Motor neuron (in vitro differentiated cells): ENCODE measurements at regions not wholly inside any gene's neighbourhood (a gene's known extent, or its start where the extent isn't known, plus 50 kb on each side); places are given as distances from the start of the nearest gene placed in this dataset.
"Not testable (repeated sequence)": the region's sequence is repeated elsewhere in the genome, so short reads cannot be mapped to it uniquely, and the experiment has no call there.

Experiments
- ATAC-seq, 8 experiments: fragments of 200-7000 bp; cut with Tn5 transposase; replicated peaks in 6 of 8; 2 replicates each; pipeline ENCODE4 v1.8.0; 2021; ENCODE audit warnings: mild to moderate bottlenecking in 8 of 8, moderate library complexity in 8 of 8
- H3K27ac ChIP-seq, 2 donors: fragments of 250-450 bp; sonication (Bioruptor Pico); 2 replicates each; pipeline ENCODE4 v1.9.0; 2021; ENCODE audit warnings: antibody characterized with exemption in 2 of 2, mild to moderate bottlenecking in 2 of 2, moderate library complexity in 1 of 2
- H3K4me1 ChIP-seq, 2 donors: fragments of 250-450 bp; sonication (Bioruptor Pico); replicated peaks in 1 of 2; 2 replicates each; pipeline ENCODE4 v1.6.1; 2021; ENCODE audit warnings: antibody characterized with exemption in 2 of 2, mild to moderate bottlenecking in 2 of 2, moderate library complexity in 1 of 2
- H3K4me3 ChIP-seq, 5 donors: fragments of 250-450 bp; sonication (Bioruptor Pico); 2 replicates each; pipeline ENCODE4 v1.9.0; 2021; ENCODE audit warnings: antibody characterized with exemption in 5 of 5, mild to moderate bottlenecking in 5 of 5, moderate library complexity in 4 of 5
- WGBS, 10 experiments: fragments of 450-650 bp; shearing (Covaris generic); methylation state at CpG; one replicate each; pipeline ENCODE4 v1.0.0; 2022; 5-methylcytosine and 5-hydroxymethylcytosine counted together
- in situ Hi-C, 9 experiments: fragments of 400-800 bp; cut with MboI; loops; one replicate each; pipeline ENCODE4 v1.15.0; 2021; ENCODE audit warnings: low sequenced_read_pairs in 9 of 9, low pct_unique_long_range_greater_than_20kb in 2 of 9; ENCODE audit not compliant: unreplicated experiment in 9 of 9

GRCh38 chr6:105550955-105551620 is 148.2 kb upstream of the PREP start:
- no peaks in the 10 kb centered on the region for H3K4me1 ChIP-seq
- ATAC-seq = no peak
- H3K4me3 ChIP-seq = no peak overlapping the region
- in situ Hi-C loops = no loop called here
- no peak overlapping the region for H3K27ac ChIP-seq
- WGBS, 10 experiments = 39 to 100% (median 84%) methylated on average over 1 to 5 of the region's 5 CpGs

GRCh38 chr6:105546754-105547153 is 143.9 kb upstream of the PREP start:
- Histone ChIP-seq H3K27ac (no peak overlapping the region), H3K4me1 (no peaks in the 10 kb centered on the region), H3K4me3 (no peak overlapping the region)
- ATAC-seq = peak in 2 of 8 experiments; percentile 46 to 52
- 17 to 88% (median 64%) methylated on average over 1 to 2 of the region's 2 CpGs; no CpG with 5 or more reads in 1 of the 10 experiments for WGBS, 10 experiments
- in situ Hi-C loops = no loop called here

DNA sequence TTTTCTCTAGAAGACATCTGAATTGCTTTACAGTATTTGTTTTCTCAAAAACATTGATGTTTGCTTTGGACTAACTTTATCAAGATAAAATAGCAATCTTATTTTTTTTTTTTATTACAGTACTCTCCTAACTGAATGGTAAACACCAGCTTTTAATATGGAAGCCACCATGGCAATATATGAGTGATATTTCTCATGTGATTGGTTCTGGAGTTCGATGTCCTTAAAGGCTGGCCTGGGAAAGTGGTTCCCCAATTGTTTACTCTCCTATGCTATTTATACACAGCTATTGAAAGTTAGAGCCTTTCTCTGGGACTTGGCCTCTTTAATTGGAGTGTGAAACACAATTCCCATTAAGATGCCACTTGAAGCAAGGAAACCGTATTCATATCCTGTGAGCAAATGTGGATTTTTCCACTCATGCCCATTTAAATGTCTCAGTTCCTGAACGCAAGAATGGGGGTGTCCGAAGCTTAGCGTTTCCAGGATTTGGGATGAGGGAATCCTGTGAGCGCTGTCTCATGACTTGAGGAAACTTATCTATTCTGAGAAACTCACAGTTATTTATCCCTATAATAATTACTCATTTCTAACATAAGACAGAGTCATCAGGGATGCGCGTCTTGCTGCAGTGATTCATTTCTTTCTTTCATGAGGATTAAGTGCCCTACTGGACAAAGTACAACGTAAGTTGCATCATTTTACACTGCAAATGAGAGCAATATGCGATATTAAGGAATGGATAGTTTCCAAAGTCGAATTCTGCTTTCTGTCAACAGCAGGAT is 143.3 kb upstream of the PREP start:
- Histone ChIP-seq H3K27ac (no peak overlapping the region), H3K4me1 (no peaks in the 10 kb centered on the region), H3K4me3 (no peak overlapping the region)
- in situ Hi-C loops = no loop called here
- peak in 6 of 8 experiments; percentile 25 to 98 (median 76) for ATAC-seq
- WGBS, 10 experiments = 9 to 96% (median 76%) methylated on average over 2 to 11 of the region's 11 CpGs

DNA sequence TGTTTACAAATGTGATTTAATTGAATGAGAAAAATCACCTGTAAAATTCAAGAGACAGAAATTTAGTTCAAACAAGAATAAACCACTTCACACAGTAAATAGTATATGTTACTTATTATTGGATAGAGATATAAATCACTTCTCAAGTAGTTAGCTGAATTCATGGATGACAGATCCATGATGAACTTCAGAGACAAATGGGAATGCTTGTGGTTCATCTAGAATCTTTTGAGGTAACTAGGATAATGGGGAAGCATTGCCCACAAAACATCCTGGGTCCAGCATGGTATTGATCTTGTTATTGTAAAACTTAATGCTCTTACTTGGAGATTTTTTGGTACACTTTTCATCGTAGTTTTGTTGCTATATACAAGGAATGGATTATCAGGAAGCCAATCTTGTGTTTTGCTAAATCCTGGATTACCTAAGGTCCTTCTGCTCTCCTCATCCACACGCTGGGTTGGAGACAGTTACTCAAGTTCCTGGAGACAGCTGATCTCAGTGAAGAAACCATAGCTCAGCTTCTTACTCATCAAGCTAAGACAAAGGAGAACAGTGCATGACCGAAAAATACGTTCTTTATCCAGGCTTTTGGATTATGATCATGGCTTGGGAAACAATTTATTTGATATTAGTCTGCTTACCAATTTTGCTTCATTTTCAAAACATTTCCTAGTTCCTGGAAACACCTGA is 142.5 kb upstream of the PREP start:
- Histone ChIP-seq H3K4me1 (no peaks in the 10 kb centered on the region), H3K4me3 (no peak overlapping the region), H3K27ac (no peak overlapping the region)
- 34 to 100% (median 86%) methylated on average over 2 to 4 of the region's 4 CpGs for WGBS, 10 experiments
- in situ Hi-C loops = no loop called here
- no peak for ATAC-seq

- no peaks in the 10 kb centered on the region for H3K4me1 ChIP-seq
- in situ Hi-C loops = no loop called here
- WGBS, 10 experiments = 84 to 100% (median 98%) methylated on average over 2 to 5 of the region's 5 CpGs
- H3K27ac ChIP-seq = no peak overlapping the region
- H3K4me3 ChIP-seq = no peak overlapping the region
- ATAC-seq = no peak
Observed at GRCh38 chr6:105539911-105540310, 137.0 kb upstream of the PREP start.

DNA sequence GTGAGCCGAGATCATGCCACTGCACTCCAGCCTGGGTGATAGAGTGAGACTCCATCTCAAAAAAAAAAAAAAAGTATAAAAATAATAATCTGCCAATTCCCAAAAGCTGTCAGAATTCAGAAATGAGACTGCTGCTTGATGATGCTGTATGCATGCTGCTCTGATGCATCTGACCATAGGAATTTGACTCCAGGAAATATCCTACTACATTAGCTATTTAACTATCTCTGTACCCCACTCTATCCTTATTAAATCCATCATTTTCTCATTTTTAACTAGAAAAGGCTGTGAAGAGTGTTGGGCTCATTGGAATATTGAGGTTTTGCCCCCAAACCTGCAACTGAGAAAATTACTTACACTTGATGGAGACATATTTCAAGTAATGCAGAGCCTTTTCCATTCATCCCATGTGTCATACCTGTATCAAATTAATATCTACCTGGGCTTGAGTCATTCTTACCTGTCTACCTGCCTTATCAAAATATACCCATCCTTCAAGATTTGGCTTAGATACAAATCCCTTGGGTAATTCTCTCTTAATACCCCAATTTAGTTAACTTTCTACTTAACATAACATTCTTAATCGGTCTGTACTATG is 135.2 kb upstream of the PREP start:
- H3K27ac ChIP-seq = no peak overlapping the region
- 29 to 100% (median 94%) methylated on average over 1 to 2 of the region's 2 CpGs; no CpG with 5 or more reads in 3 of the 10 experiments for WGBS, 10 experiments
- no peak overlapping the region for H3K4me3 ChIP-seq
- H3K4me1 ChIP-seq = no peaks in the 10 kb centered on the region
- in situ Hi-C loops = no loop called here
- ATAC-seq = no peak

DNA sequence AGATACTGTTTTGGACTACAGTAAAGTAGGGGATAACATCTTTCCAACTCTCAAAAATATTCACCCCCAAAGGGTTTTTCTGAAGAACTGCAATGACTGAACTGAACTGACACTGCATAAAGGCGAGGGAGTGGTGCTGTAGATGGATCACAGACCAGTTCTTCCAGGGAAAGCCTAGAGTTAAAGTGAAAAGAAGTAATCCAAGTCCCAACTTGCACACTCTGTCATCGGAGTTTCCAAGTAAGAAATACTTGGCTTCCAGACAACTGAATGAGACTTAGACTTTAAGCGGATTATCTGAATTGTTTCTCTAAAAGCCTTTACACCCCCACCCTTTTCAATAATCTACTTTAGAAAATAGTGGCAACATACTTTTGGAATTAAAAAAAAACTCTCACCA is 134.1 kb upstream of the PREP start:
- Histone ChIP-seq H3K4me1 (no peaks in the 10 kb centered on the region), H3K27ac (no peak overlapping the region), H3K4me3 (no peak overlapping the region)
- in situ Hi-C loops = no loop called here
- ATAC-seq = no peak
- WGBS, 10 experiments = 33 to 94% (median 83%) methylated on average over 1 to 3 of the region's 3 CpGs; no CpG with 5 or more reads in 1 of the 10 experiments

- 20 to 100% (median 90%) methylated on average over 1 to 3 of the region's 3 CpGs; no CpG with 5 or more reads in 2 of the 10 experiments for WGBS, 10 experiments
- in situ Hi-C loops = no loop called here
Observed at GRCh38 chr6:105533301-105533700, 130.4 kb upstream of the PREP start.

GRCh38 chr6:105526225-105526872 is 123.5 kb upstream of the PREP start:
- H3K4me3 ChIP-seq = no peak overlapping the region
- no peaks in the 10 kb centered on the region for H3K4me1 ChIP-seq
- in situ Hi-C loops = no loop called here
- WGBS, 10 experiments = 0 to 100% (median 81%) methylated on average over 1 to 2 of the region's 2 CpGs; no CpG with 5 or more reads in 6 of the 10 experiments
- ATAC-seq = peak in 2 of 8 experiments; percentile 32 to 42
- no peak overlapping the region for H3K27ac ChIP-seq

More at GRCh38 chr6:105533301-105533700, 130.4 kb upstream of the PREP start:
- Histone ChIP-seq H3K4me3 (no peak overlapping the region), H3K4me1 (no peaks in the 10 kb centered on the region), H3K27ac (no peak overlapping the region)
- peak in 1 of 8 experiments; percentile 55 for ATAC-seq

- H3K27ac ChIP-seq = no peak overlapping the region
- 59 to 100% (median 89%) methylated on average over 1 to 3 of the region's 3 CpGs; no CpG with 5 or more reads in 3 of the 10 experiments for WGBS, 10 experiments
- no peak for ATAC-seq
- H3K4me3 ChIP-seq = no peak overlapping the region
- no peaks in the 10 kb centered on the region for H3K4me1 ChIP-seq
- in situ Hi-C loops = no loop called here
Observed at GRCh38 chr6:105522626-105523322, 119.9 kb upstream of the PREP start.

DNA sequence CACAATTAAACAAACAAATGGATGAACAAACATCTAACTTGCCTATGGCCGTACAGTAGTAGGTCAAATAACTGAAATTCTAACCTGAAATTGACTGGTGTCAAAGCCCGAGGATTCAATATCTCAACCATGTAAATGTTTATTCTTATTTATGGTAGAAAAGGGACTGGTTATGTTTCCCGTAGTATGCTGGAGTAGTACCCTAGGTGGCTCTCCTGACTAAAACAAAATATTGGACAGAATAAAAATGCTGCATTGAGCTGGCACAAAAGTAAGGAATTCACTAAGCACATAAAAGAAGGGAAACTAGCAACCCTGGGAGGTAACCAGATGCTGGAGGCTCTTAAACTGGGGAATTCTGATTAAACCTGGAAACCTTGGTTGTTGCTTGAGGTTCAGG is 117.1 kb upstream of the PREP start:
- in situ Hi-C loops = no loop called here
- 40 to 94% (median 86%) methylated on average over 1 to 3 of the region's 3 CpGs; no CpG with 5 or more reads in 1 of the 10 experiments for WGBS, 10 experiments
- no peaks in the 10 kb centered on the region for H3K4me1 ChIP-seq
- H3K4me3 ChIP-seq = no peak overlapping the region
- no peak overlapping the region for H3K27ac ChIP-seq
- ATAC-seq = no peak

GRCh38 chr6:105518993-105519392 is 116.1 kb upstream of the PREP start:
- in situ Hi-C loops, H3K4me3 ChIP-seq, H3K4me1 ChIP-seq, ATAC-seq, H3K27ac ChIP-seq: not testable (repeated sequence)
- 38 to 100% (median 75%) methylated on average over 1 to 2 of the region's 4 CpGs; no CpG with 5 or more reads in 1 of the 10 experiments for WGBS, 10 experiments
